ENCODE measurements at regions not wholly inside any gene's neighbourhood (a gene's known extent, or its start where the extent isn't known, plus 50 kb on each side); places are given as distances from the start of the nearest gene placed in this dataset.

GRCh38 chr2:150858382-150858781 is 370.9 kb upstream of the RND3 start:
- intact Hi-C loops (cut with DNase I; ENCODE audit: low total_unique reads), result no loop called here
- no peak overlapping the region for H3K4me3 ChIP-seq
- TF ChIP-seq POLR2A (IDR thresholded peaks at IDR 0.05) (no peak), CTCF (IDR thresholded peaks at IDR 0.05) (no peak)
- no peaks in the 10 kb centered on the region for H3K4me1 ChIP-seq
- no peak for DNase-seq
- H3K9me3 ChIP-seq, result no peaks in the 10 kb centered on the region
- H3K36me3 ChIP-seq, result no peaks in the 10 kb centered on the region
- H3K27me3 ChIP-seq, result no peaks in the 10 kb centered on the region
- no peak overlapping the region for H3K27ac ChIP-seq

- Histone ChIP-seq H3K27me3 (no peaks in the 10 kb centered on the region), H3K9me3 (no peaks in the 10 kb centered on the region), H3K4me3 (no peak overlapping the region), H3K36me3 (no peaks in the 10 kb centered on the region), H3K4me1 (no peaks in the 10 kb centered on the region), H3K27ac (no peak overlapping the region)
- intact Hi-C loops (cut with DNase I; ENCODE audit: low total_unique reads), result no loop called here
- DNase-seq, result no peak
- TF ChIP-seq CTCF (IDR thresholded peaks at IDR 0.05) (no peak), POLR2A (IDR thresholded peaks at IDR 0.05) (no peak)
Measured at GRCh38 chr2:150856596-150857281, 369.3 kb upstream of the RND3 start.

GRCh38 chr2:150853263-150853662 is 365.8 kb upstream of the RND3 start:
- Histone ChIP-seq H3K27me3 (no peaks in the 10 kb centered on the region), H3K9me3 (no peaks in the 10 kb centered on the region), H3K4me3 (no peak overlapping the region), H3K4me1 (no peaks in the 10 kb centered on the region), H3K27ac (no peak overlapping the region), H3K36me3 (no peaks in the 10 kb centered on the region)
- TF ChIP-seq CTCF (IDR thresholded peaks at IDR 0.05) (no peak), POLR2A (IDR thresholded peaks at IDR 0.05) (no peak)
- DNase-seq, result no peak
- intact Hi-C loops (cut with DNase I; ENCODE audit: low total_unique reads), result no loop called here

- H3K27me3 ChIP-seq, result no peaks in the 10 kb centered on the region
- TF ChIP-seq CTCF (IDR thresholded peaks at IDR 0.05) (no peak), POLR2A (IDR thresholded peaks at IDR 0.05) (no peak)
- H3K27ac ChIP-seq, result no peak overlapping the region
- H3K36me3 ChIP-seq, result no peaks in the 10 kb centered on the region
- no peak overlapping the region for H3K4me3 ChIP-seq
- no peaks in the 10 kb centered on the region for H3K4me1 ChIP-seq
- H3K9me3 ChIP-seq, result no peaks in the 10 kb centered on the region
- intact Hi-C loops (cut with DNase I; ENCODE audit: low total_unique reads), result no loop called here
- no peak for DNase-seq
Measured at GRCh38 chr2:150850641-150851040, 363.2 kb upstream of the RND3 start.

GRCh38 chr2:150847578-150847977 is 360.1 kb upstream of the RND3 start:
- Histone ChIP-seq H3K9me3 (no peaks in the 10 kb centered on the region), H3K4me3 (no peak overlapping the region), H3K36me3 (no peaks in the 10 kb centered on the region), H3K4me1 (no peaks in the 10 kb centered on the region), H3K27ac (no peak overlapping the region), H3K27me3 (no peaks in the 10 kb centered on the region)
- no peak for DNase-seq
- TF ChIP-seq CTCF (IDR thresholded peaks at IDR 0.05) (no peak), POLR2A (IDR thresholded peaks at IDR 0.05) (no peak)
- intact Hi-C loops (cut with DNase I; ENCODE audit: low total_unique reads), result no loop called here
